GM21447 (cell line): ENCODE measurements at regions not wholly inside any gene's neighbourhood (a gene's known extent, or its start where the extent isn't known, plus 50 kb on each side); places are given as distances from the start of the nearest gene placed in this dataset.
"Not testable (repeated sequence)": the region's sequence is repeated elsewhere in the genome, so short reads cannot be mapped to it uniquely, and the experiment has no call there.

Source experiments
- ATAC-seq: cut with Tn5 transposase; IDR thresholded peaks from one replicate; pipeline ENCODE4 v1.9.1; 2021; ENCODE audit not compliant: unreplicated experiment

- not testable (repeated sequence) for ATAC-seq
These were observed 843.8 kb upstream of the ANO3 start for GRCh38 chr11:25488176-25488575.

- not testable (repeated sequence) for ATAC-seq
These were observed 830.5 kb upstream of the ANO3 start for GRCh38 chr11:25501426-25501825.

- ATAC-seq: no peak
These were observed 816.4 kb upstream of the ANO3 start for GRCh38 chr11:25515576-25515975.

DNA sequence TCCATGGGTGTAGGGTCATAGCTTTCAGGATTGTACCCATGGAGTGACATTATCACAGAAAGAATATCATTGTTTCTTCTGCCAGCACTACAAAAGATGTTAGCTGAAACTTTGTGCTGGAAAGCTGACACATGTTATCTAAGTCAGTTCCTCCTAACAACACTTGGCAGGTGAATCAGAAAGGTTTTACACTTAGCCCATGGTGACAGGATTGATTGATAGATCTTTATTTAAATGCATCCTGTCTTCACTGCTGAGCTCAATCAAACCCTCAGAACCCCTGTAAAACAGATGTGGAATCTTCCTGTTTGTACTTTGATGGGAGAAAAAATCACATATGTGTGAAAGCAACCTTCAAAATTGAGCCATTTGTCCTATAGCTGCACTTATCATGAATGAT lies 811.5 kb upstream of the ANO3 start:
- no peak for ATAC-seq

DNA sequence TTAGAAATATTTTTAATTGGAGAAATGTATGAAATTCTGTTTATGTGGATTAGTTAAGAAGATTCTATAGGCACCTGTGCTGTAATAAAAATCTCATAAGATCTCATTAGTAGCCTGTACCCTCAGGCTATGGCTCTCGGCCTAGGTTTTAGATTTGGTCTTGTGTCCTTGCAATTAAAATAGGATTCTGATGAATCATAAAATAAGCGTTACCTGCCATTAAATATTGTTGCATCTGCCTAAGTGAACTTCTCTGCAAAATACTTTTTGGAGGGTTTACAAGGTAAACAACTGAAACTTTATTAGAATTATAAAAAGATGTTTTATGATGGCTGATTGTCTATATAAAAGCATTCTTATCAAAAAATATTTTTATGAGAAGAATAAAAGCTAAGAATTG lies 804.1 kb upstream of the ANO3 start:
- ATAC-seq: no peak

DNA sequence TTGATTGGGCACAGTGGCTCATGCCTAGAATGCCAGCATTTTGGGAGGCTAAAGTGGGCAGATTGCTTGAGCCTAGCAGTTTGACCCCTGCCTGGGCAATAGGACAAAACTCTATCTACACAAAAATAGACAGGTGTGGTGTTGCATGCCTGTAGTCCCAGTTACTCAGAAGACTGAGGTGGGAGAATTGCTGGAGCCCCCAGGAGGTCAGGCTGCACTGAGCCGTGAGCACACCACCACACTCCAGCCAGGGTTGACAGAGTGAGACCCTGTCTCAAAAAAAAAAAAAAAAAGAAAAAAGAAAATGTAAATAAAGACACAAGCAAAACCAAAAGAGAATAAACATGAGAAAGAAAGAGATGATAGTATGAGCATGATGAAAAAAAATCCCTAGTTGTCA lies 802.4 kb upstream of the ANO3 start:
- ATAC-seq: no peak

DNA sequence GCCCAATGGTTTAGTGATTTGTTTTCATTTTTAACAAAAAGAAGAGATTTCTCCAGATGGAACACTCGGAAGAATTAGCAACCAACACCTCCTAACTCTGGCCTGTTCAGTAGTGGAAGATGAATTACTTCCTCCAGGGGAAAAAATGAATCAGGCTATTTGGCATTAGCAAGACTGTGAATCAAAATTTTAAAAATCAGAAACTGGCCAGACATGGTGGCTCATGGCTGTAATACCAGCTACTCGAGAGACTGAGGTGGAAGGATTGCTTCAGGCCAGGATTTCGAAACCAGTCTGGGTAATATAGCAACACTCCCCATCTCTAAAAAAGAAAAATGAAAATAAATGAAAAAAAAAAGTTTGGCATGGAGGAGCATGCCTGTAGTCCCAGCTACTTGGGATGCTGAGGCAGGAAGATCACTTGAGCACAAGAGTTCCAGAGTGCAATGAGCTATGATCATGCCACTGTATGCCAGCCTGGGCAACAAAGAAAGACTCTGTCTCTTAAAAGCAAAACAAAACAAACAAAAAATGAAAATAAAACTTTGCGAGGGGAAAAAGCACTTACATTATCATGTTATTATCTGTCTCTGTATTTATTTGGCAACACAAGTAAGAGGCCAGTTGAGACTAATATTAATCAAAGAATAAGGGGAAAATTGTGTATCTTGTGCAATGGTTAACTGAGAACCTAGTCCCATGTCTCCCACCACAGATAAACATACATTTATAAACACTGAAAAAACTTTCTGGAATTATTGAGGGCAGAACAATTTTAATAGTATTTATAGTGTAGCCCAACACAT lies 796.3 kb upstream of the ANO3 start:
- ATAC-seq: no peak

- ATAC-seq: no peak
These were observed 795.6 kb upstream of the ANO3 start for GRCh38 chr11:25536289-25536688.

GRCh38 chr11:25537393-25537792 lies 794.5 kb upstream of the ANO3 start:
- no peak for ATAC-seq

DNA sequence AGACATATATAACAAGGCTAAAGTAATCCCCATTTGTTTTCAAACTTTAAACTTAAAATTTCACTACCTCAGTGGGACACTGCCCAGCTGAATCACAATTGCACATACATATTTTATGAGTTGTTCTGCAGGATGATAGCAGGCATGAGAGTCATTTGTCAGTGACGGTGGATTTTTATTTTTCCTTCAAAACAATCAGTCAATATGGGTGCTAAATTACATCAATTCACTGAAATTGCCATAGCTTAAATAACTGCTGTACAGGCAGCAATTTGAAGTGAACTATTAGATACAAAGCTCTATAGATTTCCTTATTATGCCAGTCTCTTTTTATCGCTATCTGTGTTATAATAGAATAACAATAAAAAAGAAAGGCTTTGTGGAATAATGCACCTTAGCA lies 784.6 kb upstream of the ANO3 start:
- no peak for ATAC-seq

- no peak for ATAC-seq
These were observed 769.5 kb upstream of the ANO3 start for GRCh38 chr11:25562417-25562816.

DNA sequence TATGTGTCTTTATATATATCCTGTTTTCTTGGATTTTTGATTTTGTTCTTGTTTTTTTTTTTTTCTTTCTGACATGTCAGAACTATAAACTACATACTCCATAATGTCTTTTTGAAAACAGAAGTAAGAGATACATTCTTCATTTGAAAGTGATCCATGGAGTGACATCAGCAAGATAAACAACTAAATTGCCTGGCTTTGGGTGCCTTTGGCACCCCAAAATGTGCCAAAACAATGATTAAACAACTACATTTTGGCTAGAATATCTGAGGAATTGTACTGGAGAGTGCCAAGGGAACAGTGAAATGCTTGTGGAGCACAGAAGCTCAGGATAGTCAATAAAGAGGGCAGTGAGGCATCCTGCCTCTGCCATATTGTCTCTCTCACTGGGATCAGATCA lies 766.1 kb upstream of the ANO3 start:
- ATAC-seq: no peak

DNA sequence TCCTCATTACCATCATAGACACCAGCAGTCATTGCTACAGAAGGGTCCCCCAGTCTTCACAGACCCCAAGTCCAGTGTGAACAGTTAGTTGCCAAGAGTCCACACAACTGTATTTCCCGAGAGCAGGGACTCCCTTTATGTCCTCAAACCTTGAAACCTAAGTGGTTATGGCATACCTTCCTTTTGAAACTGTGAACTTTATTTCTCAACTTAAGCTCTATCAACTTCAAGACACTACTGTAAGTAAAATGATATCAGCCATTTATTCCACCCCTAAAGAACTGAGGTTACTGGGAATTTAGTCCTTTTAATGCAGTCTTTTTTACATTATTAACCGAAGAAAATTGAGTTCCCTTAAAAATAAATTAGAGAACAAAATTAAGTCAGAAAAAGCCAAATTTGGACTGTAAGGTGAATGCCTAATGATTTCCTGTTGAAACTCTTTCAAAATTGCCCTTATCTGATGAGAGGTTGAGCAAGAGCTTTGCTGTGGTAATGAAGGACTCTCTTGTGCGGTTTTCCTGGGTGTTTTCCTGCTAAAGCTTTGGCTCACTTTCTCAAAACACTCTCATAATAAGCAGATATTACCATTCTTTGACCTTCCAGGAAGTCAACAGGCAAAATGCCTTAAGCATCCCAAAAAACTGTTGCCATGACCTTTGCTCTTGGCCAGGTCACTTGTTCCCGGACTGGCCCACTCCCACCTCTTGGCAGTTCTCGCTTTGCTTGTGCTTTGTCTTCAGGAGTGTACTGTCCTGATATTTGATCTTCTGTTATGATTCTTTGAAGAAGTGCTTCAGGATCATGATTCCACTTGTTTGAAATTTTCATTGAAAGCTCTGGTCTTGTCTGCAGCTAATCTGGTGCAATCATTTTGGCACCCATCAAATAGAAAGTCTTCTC lies 765.4 kb upstream of the ANO3 start:
- ATAC-seq: no peak

DNA sequence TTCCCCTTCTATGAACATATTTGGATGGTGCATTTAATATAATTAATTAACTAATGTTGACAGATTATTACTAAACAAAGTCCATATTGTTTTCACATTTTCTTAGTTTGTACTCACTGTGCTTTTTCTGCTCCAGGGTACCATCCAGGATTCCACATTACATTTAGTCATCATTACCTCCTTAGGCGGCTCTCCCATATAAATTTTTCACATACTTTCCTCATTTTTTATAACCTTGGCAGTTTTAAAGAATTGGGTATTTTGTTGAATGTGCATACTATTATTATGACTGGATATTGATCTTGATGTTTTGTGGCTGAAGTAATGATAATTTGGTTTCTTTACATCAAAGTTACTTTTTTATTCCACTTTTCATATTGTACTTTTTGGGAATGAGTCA lies 755.6 kb upstream of the ANO3 start:
- ATAC-seq: no peak

DNA sequence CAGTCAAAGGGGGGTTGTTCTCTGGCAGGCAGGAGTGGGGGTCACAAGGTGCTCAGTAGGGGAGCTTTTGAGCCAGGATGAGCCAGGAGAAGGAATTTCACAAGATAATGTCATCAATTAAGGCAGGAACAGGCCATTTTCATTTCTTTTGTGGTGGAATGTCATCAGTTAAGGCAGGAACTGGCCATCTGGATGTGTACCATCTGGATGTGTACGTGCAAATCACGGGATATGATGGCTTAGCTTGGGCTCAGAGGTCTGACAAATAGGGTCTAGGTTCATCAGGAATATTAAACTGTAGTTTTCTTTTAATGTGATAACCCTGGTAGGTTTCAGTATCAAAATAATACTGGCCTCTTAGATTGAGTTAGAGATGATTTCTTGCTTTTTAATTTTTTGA lies 752.4 kb upstream of the ANO3 start:
- not testable (repeated sequence) for ATAC-seq

GRCh38 chr11:25583596-25583995 lies 748.3 kb upstream of the ANO3 start:
- ATAC-seq: no peak

DNA sequence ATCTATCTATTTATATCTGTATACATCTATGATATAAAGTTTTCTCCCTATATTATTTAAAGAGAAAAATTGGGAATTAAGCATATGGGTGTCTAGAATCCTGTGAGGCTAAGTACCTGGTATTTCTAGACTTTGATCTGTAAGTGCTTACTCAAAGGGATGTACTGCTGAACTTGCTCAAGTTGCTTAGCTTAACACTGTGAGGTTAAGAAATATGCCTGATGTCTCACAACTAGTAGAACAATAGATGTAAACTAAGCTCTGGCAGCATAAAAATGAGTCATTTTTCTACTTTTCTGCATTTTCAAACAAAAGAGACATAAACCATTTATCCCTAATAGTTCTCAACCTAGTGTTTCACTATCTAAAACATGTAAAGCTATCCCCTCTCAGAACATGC lies 744.4 kb upstream of the ANO3 start:
- no peak for ATAC-seq

DNA sequence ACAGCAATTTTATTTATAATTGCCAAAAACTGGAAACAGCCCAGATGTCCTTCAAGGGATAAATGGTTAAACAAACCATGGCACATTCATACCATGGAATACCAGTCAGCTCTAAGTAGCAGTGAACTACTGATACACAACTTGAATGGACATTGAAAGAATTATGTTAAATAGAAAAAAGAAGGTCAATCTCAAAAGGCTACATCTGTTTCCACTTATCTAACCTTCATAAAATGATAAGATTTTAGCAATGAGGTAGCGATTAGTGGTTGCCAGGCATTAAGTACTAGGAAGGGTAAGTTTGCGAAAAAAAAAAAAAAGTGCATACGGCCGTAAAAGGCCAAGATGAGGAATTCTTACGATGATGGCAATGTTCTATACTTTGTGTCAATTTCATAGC lies 738.7 kb upstream of the ANO3 start:
- no peak for ATAC-seq

DNA sequence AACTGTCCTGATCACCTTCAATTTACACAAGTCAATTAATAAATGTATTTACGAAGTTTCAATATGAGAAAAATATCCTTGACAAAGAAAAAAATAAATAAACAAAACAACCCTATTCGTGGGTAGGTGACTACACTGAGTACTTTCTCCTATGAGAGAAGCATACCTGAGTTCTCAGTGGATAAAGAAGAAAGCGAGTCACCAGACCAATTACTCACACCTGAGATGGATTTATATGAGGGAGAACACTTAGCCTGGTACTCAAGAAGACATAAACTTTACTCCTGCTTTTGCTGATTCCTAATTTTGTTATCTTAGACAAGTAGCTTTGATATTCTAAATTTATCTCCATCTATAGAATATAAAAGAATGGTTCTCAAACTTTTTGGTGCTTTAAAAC lies 735.2 kb upstream of the ANO3 start:
- ATAC-seq: no peak

DNA sequence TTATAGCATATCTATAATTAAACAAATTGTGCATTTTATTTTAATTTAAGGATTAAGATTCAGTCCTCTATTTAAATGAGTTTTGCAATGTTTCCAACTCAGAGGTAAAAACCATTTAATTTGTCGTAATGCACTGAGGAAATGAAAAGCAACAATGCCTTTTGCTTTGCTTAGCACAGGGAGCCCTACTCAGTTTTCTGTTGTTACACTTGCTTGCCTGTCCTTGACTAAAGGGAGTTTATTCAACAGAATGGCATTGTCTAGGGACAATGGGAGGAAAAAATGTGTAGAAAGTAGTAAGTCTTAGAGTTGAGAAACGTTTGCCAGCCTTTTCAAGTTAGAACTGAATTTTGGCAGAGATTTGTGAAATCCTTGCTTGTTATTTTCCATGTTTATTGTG lies 734.2 kb upstream of the ANO3 start:
- no peak for ATAC-seq

DNA sequence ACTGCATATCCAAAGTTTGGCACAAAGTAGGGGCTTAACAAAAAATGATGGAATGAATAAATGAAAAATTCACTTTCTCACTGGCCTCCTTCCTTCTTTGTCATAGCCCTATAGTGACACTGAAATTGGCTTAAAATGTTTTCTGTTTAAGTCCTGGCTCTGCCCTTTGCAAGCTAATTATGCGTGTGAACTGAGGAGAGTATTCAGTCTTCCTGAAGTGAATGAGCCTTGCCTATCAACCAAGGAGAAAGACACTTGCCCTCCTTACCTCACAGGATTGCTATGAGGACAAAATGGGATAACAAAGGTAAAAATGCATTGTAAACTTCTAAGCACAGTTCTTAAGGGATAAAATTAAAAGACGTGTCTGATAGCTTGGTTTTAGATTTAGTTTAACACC lies 729.8 kb upstream of the ANO3 start:
- no peak for ATAC-seq

DNA sequence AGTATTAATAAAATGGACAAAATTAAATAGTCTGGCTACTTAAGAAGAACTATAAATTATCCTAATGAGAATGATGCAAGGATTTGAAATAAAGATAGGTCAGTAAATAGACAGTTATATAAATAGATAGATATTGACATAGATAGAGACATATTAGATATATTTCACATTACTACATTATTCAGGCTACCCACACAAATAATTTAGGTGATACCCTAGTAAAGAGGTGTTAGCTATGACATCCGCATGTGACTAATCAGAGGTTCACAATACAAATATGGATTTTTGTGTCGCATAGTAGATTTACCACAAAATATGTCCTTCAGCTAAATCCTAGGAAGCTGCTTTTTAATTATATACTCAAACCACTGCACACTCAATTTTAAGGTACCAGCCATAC lies 729.0 kb upstream of the ANO3 start:
- ATAC-seq: no peak
